Erythroblast (primary cell): ENCODE measurements at regions not wholly inside any gene's neighbourhood (a gene's known extent, or its start where the extent isn't known, plus 50 kb on each side); places are given as distances from the start of the nearest gene placed in this dataset.

ENCODE experiments used
- GATA1 ChIP-seq: IDR thresholded peaks from 2 replicates; pipeline ENCODE4 v1.6.1; 2011; ENCODE audit warnings: low read depth, mild to moderate bottlenecking, control low read depth, low read length, moderate library complexity
- POLR2A ChIP-seq: IDR thresholded peaks from 2 replicates; pipeline ENCODE4 v1.6.1; 2011; ENCODE audit warnings: mild to moderate bottlenecking, low read length

GRCh38 chr18:38693104-38693503, 1127.5 kb upstream of the CELF4 start:
- no peak for TF ChIP-seq POLR2A
- TF ChIP-seq GATA1, result no peak
